Embryonic facial prominence (tissue), 1 donor: ENCODE measurements at regions not wholly inside any gene's neighbourhood (a gene's known extent, or its start where the extent isn't known, plus 50 kb on each side); places are given as distances from the start of the nearest gene placed in this dataset.

Experiments
- DNase-seq: peaks from one replicate; pipeline ENCODE4 v3.0.0-alpha.2; 2016; ENCODE audit errors: extremely low spot score

GRCh38 chr3:111244760-111245159, 173.1 kb downstream of the NECTIN3 start:
- DNase-seq, result no peak

- DNase-seq, result no peak
Measured at GRCh38 chr3:111246967-111247760, 175.5 kb downstream of the NECTIN3 start.

GRCh38 chr3:111248406-111248805, 176.8 kb downstream of the NECTIN3 start:
- DNase-seq, result no peak

GRCh38 chr3:111249421-111249820, 177.8 kb downstream of the NECTIN3 start:
- no peak for DNase-seq

- DNase-seq, result no peak
Measured at GRCh38 chr3:111252779-111253178, 181.2 kb downstream of the NECTIN3 start.

GRCh38 chr3:111253733-111254132, 182.1 kb downstream of the NECTIN3 start:
- no peak for DNase-seq

GRCh38 chr3:111260878-111261277, 189.3 kb downstream of the NECTIN3 start:
- no peak for DNase-seq

- DNase-seq, result no peak
Measured at GRCh38 chr3:111269777-111270176, 198.2 kb downstream of the NECTIN3 start.

GRCh38 chr3:111277226-111277625, 205.6 kb downstream of the NECTIN3 start:
- DNase-seq, result no peak

GRCh38 chr3:111278959-111279358, 207.3 kb downstream of the NECTIN3 start:
- DNase-seq, result no peak

GRCh38 chr3:111282024-111282423, 210.4 kb downstream of the NECTIN3 start:
- no peak for DNase-seq

- DNase-seq, result no peak
Measured at GRCh38 chr3:111283165-111283564, 211.5 kb downstream of the NECTIN3 start.

- DNase-seq, result no peak
Measured at GRCh38 chr3:111284503-111285183, 213.0 kb downstream of the NECTIN3 start.

GRCh38 chr3:111285184-111285538, 213.5 kb downstream of the NECTIN3 start:
- DNase-seq, result no peak

- DNase-seq, result no peak
Measured at GRCh38 chr3:111285694-111286093, 214.1 kb downstream of the NECTIN3 start.

- no peak for DNase-seq
Measured at GRCh38 chr3:111286746-111287145, 215.1 kb downstream of the NECTIN3 start.

- DNase-seq, result no peak
Measured at GRCh38 chr3:111292117-111292516, 220.5 kb downstream of the NECTIN3 start.

- no peak for DNase-seq
Measured at GRCh38 chr3:111299192-111299615, 227.6 kb downstream of the NECTIN3 start.

GRCh38 chr3:111301238-111301798, 229.7 kb downstream of the NECTIN3 start:
- DNase-seq, result no peak

- no peak for DNase-seq
Measured at GRCh38 chr3:111302063-111302462, 230.4 kb downstream of the NECTIN3 start.

GRCh38 chr3:111303760-111304159, 232.1 kb downstream of the NECTIN3 start:
- DNase-seq, result no peak

- DNase-seq, result no peak
Measured at GRCh38 chr3:111307676-111308075, 234.3 kb upstream of the CD96 start.

GRCh38 chr3:111311126-111311525, 230.9 kb upstream of the CD96 start:
- DNase-seq, result no peak
